ENCODE measurements at regions not wholly inside any gene's neighbourhood (a gene's known extent, or its start where the extent isn't known, plus 50 kb on each side); places are given as distances from the start of the nearest gene placed in this dataset.

DNA sequence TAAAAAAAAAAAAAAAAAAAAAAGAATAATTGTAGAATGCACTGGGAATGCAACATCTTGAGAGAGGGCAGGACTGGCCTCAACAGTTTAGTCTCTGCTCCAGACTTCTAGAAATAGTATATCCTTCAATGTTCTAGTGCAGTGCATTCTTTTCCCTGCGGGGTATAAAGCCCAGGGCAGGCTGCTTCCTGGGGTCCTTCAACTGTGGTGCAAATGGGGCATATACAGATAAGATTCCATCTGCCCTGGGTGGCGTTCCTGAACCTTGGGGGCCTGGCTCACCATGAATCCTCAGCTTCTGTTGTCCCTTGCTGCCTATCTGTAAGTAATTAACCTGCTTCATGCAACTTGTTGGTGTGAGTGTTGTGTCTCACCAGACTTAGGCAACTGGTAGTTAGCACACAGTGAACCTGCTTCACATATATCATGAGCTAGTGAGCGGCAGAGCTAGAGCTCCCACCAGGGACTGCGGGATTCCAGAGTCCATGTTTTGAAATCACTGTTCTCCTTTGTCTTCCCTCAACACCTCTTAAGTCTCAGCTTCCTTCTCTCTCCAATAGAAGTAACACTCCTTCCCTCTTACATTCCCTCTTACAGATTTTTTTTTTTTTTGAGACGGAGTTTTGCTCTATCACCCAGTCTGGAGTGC, 177.6 kb downstream of the SUDS3 start:
- Histone ChIP-seq H3K9me3 (no peaks in the 10 kb centered on the region), H3K4me1 (no peaks in the 10 kb centered on the region), H3K36me3 (ENCODE audit: low read depth, missing control alignments) (no peaks in the 10 kb centered on the region), H3K27ac (no peak overlapping the region), H3K4me3 (no peak overlapping the region), H3K27me3 (no peaks in the 10 kb centered on the region)
- TF ChIP-seq POLR2A (IDR thresholded peaks at IDR 0.05) = no peak
- intact Hi-C loops (cut with DNase I; ENCODE audit: low total_unique reads) = no loop called here
- 69 to 78% methylated on average over 5 of the region's 5 CpGs for WGBS, 2 donors
- DNase-seq = no peak

DNA sequence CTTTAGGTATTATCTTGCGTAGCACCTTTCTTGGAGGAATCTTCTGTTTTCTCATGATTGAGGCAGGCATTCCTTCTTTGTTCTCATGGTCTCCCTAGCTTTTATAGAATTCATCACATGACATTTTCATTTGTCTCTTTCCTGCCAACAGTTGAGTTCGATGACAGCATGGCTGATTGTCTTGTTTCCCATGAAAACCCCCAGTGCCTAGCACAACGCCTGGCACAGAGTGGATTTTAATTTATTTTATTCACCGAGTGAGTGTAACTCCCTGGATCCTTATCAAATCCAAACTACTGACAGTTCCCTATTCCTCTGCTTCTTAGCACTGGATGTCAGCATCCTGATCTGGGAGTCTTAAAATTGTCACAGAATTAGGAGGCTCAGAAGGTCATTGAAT, 182.6 kb downstream of the SUDS3 start:
- WGBS, 2 donors = 84% methylated on average over 4 of the region's 4 CpGs
- H3K9me3 ChIP-seq = no peaks in the 10 kb centered on the region

DNA sequence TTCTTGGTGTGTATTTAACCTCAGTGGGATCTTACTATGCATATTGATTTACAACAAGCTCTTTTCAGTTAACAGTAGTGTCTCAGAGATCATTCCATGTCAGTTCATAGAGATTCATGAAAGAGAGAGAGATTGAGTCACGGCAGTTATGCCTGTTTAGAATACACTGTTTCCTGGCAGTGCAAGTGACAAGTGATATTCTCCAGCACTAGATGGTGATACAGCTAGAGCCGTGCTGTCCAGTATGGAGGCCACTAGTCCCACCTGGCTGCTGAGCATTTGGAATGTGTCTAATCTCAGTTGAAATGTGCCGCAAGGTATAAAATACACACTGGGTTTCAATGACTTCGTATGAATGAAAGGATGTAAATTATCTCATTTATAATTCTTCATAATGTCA, 184.4 kb downstream of the SUDS3 start:
- H3K9me3 ChIP-seq = no peaks in the 10 kb centered on the region
- DNase-seq = no peak
- no peaks in the 10 kb centered on the region for H3K36me3 ChIP-seq (ENCODE audit: low read depth, missing control alignments)
- TF ChIP-seq POLR2A (IDR thresholded peaks at IDR 0.05) = no peak
- TF ChIP-seq, protein P1, sequence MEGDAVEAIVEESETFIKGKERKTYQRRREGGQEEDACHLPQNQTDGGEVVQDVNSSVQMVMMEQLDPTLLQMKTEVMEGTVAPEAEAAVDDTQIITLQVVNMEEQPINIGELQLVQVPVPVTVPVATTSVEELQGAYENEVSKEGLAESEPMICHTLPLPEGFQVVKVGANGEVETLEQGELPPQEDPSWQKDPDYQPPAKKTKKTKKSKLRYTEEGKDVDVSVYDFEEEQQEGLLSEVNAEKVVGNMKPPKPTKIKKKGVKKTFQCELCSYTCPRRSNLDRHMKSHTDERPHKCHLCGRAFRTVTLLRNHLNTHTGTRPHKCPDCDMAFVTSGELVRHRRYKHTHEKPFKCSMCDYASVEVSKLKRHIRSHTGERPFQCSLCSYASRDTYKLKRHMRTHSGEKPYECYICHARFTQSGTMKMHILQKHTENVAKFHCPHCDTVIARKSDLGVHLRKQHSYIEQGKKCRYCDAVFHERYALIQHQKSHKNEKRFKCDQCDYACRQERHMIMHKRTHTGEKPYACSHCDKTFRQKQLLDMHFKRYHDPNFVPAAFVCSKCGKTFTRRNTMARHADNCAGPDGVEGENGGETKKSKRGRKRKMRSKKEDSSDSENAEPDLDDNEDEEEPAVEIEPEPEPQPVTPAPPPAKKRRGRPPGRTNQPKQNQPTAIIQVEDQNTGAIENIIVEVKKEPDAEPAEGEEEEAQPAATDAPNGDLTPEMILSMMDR (IDR thresholded peaks at IDR 0.05) = no peak
- H3K27me3 ChIP-seq = no peaks in the 10 kb centered on the region
- H3K27ac ChIP-seq = no peak overlapping the region
- no peak overlapping the region for H3K4me3 ChIP-seq
- no peaks in the 10 kb centered on the region for H3K4me1 ChIP-seq
- 73 to 81% methylated on average over 4 of the region's 4 CpGs for WGBS, 2 donors
- intact Hi-C loops (cut with DNase I; ENCODE audit: low total_unique reads) = no loop called here

More for the DNA sequence above, 182.6 kb downstream of the SUDS3 start:
- Histone ChIP-seq H3K36me3 (ENCODE audit: low read depth, missing control alignments) (no peaks in the 10 kb centered on the region), H3K27ac (no peak overlapping the region), H3K4me1 (no peaks in the 10 kb centered on the region), H3K27me3 (no peaks in the 10 kb centered on the region), H3K4me3 (no peak overlapping the region)
- intact Hi-C loops (cut with DNase I; ENCODE audit: low total_unique reads) = no loop called here
- DNase-seq = no peak
- no peak for TF ChIP-seq POLR2A (IDR thresholded peaks at IDR 0.05)
- TF ChIP-seq, protein P1 (IDR thresholded peaks at IDR 0.05) = no peak

DNA sequence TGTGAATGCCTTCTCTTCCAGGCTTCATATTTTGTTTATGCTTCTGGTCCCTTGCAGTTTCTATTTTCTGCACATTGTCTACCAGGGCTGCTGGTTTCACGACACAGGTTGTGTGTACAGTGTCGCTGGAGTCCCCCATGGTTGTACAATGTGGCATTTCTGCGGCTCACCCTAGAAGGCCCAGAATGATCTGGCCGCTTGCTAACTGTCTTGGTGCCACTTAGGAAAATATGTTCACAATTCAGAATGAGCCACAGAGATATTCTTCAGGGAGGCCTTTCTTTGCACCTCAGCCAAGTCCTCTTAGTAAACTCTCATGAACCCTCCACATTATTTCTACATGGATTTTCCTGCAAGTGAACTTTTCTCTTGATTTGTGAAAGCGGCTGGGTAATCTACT, 195.4 kb downstream of the SUDS3 start:
- Histone ChIP-seq H3K9me3 (no peaks in the 10 kb centered on the region), H3K27me3 (no peaks in the 10 kb centered on the region), H3K36me3 (ENCODE audit: low read depth, missing control alignments) (no peaks in the 10 kb centered on the region), H3K4me1 (no peaks in the 10 kb centered on the region), H3K4me3 (no peak overlapping the region), H3K27ac (no peak overlapping the region)
- no peak for TF ChIP-seq POLR2A (IDR thresholded peaks at IDR 0.05)
- TF ChIP-seq, protein P1 (IDR thresholded peaks at IDR 0.05) = no peak
- WGBS, 2 donors = 85 to 86% methylated on average over 5 of the region's 5 CpGs
- no peak for DNase-seq
- intact Hi-C loops (cut with DNase I; ENCODE audit: low total_unique reads) = no loop called here

DNA sequence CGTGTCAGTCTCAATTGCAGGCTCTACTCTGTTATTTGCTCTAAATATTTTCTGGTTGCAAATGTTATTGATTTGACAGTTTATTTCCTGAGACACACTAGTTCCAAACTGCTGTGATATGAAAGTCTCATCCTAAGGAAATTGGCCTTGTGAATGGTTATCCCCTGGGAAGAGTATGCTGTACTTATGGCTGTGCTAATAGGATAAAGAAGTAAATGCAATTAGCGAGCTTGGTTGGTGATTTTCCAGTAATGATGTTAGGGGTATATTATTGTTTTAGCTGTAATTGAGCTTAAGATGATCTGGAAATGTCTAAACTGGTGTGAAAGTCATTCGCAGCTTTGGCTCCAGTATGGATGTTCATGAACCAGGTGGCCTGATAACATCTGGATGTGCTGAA, 197.9 kb downstream of the SUDS3 start:
- no peak overlapping the region for H3K4me3 ChIP-seq
- H3K27ac ChIP-seq = no peak overlapping the region
- no peaks in the 10 kb centered on the region for H3K27me3 ChIP-seq
- intact Hi-C loops (cut with DNase I; ENCODE audit: low total_unique reads) = no loop called here
- no peaks in the 10 kb centered on the region for H3K9me3 ChIP-seq
- 88 to 91% methylated on average over 3 of the region's 3 CpGs for WGBS, 2 donors
- no peak for DNase-seq
- no peaks in the 10 kb centered on the region for H3K4me1 ChIP-seq
- no peaks in the 10 kb centered on the region for H3K36me3 ChIP-seq (ENCODE audit: low read depth, missing control alignments)
- no peak for TF ChIP-seq POLR2A (IDR thresholded peaks at IDR 0.05)
- TF ChIP-seq, protein P1 (IDR thresholded peaks at IDR 0.05) = no peak
